ENCODE measurements at regions not wholly inside any gene's neighbourhood (a gene's known extent, or its start where the extent isn't known, plus 50 kb on each side); places are given as distances from the start of the nearest gene placed in this dataset.

DNA sequence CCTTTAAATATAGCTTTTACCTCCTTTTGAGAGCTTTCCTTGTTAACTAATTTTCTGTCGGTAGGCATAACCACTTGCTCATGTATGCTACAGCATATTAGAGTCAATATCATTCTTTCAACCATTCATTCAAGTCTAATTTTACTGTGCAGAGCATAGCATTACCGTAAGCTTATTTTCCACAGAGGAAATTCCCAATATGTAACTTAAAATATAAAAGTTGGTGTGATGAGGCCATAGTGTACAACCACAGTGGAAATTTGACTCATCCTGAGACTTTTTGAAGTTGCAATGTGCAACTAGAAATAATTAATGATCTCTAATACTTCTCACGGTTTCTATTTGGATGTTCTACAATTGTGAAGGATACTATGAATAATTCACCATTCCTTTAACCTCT is 80.6 kb upstream of the KLF6 start:
- Histone ChIP-seq H3K9me3 (no peaks in the 10 kb centered on the region), H3K4me1 (no peaks in the 10 kb centered on the region), H3K4me3 (ENCODE audit: low read depth, low read length) (no peak overlapping the region), H3K36me3 (no peaks in the 10 kb centered on the region), H3K27me3 (no peaks in the 10 kb centered on the region)
- DNase-seq, result no peak
- TF ChIP-seq, protein P1, sequence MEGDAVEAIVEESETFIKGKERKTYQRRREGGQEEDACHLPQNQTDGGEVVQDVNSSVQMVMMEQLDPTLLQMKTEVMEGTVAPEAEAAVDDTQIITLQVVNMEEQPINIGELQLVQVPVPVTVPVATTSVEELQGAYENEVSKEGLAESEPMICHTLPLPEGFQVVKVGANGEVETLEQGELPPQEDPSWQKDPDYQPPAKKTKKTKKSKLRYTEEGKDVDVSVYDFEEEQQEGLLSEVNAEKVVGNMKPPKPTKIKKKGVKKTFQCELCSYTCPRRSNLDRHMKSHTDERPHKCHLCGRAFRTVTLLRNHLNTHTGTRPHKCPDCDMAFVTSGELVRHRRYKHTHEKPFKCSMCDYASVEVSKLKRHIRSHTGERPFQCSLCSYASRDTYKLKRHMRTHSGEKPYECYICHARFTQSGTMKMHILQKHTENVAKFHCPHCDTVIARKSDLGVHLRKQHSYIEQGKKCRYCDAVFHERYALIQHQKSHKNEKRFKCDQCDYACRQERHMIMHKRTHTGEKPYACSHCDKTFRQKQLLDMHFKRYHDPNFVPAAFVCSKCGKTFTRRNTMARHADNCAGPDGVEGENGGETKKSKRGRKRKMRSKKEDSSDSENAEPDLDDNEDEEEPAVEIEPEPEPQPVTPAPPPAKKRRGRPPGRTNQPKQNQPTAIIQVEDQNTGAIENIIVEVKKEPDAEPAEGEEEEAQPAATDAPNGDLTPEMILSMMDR (IDR thresholded peaks at IDR 0.05; ENCODE audit: low read depth, low read length), result no peak

DNA sequence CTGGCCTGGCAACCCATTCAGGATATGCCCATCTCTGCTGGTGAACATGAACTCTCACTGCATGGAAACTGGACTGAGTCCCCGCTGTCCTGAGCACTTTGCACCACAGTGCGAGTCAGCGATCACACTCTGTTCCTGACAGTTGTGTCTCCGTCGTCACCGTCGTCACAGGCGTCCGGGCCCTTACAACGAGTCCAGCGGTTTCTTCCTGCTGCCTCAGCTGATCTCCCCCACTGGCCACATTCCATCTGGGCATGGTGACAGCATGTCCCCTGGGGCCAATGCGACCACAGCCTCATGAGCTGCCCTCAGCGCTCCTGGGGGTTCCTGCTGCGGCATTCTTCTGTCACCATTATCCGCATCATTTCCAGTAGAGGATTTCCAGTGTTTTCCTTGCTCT is 76.8 kb upstream of the KLF6 start:
- Histone ChIP-seq H3K27me3 (no peaks in the 10 kb centered on the region), H3K4me1 (no peaks in the 10 kb centered on the region), H3K4me3 (ENCODE audit: low read depth, low read length) (no peak overlapping the region), H3K36me3 (no peaks in the 10 kb centered on the region), H3K9me3 (no peaks in the 10 kb centered on the region)
- TF ChIP-seq, protein P1 (IDR thresholded peaks at IDR 0.05; ENCODE audit: low read depth, low read length), result no peak
- no peak for DNase-seq

DNA sequence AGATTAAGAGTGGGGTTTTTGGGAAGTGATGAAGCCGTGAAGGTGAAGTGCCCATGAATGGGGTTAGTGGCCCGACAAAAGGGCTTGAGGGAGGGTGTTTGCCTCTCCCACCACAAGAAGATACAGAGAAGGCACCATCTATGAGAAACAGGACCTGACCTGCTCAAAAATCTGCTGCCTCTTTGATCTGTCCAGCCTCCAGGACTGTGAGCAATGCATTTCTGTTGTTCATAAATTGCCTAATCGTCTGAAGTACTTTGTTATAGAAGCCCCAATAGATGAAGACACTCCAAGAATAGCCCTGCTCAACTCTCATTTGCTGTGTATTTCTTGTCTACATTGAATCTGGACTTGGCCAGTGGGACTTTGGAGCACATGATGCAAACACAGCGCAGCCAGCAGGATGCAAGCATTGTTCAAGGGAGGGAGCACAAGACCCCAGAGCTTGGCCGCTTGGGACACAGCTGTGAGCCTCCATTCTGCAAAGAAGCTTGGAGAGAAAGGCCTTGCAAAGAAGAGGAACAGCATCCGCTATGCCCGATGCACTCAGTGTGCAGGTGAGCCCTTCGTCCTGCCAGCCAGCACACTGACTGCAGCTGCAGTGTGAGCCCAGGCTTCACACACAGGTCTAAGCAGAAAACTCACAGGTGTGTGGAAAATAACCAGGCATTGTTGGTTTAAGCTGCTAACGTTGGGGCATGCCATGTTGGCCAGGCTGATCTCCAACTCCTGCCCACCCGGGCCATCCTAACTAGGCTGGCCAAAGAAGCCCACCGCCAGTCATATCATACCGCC is 73.2 kb upstream of the KLF6 start:
- no peaks in the 10 kb centered on the region for H3K4me1 ChIP-seq
- H3K4me3 ChIP-seq (ENCODE audit: low read depth, low read length), result no peak overlapping the region
- no peak for DNase-seq
- no peaks in the 10 kb centered on the region for H3K36me3 ChIP-seq
- TF ChIP-seq, protein P1 (IDR thresholded peaks at IDR 0.05; ENCODE audit: low read depth, low read length), result no peak
- H3K9me3 ChIP-seq, result no peaks in the 10 kb centered on the region
- H3K27me3 ChIP-seq, result no peaks in the 10 kb centered on the region

DNA sequence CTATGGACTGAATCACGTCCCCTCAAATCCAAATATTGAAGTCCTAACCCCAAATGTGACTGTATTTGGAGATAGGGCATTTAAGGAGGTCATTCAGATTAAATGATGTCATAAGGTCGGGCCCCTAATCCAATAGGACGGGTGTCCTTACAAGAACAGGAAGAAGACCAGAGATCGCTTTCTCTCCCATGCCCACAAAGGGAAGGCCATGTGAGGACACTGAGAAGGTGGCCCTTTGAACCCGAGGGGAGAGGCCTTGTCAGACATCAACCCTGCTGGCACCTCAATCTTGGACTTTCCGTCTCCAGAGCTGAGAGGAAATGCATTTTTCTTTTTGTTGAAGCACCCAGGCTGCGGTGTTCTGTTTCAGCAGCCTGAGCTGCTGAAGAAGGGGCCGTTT is 72.3 kb upstream of the KLF6 start:
- no peaks in the 10 kb centered on the region; the same call in 1 of the 2 replicates for H3K4me1 ChIP-seq
- TF ChIP-seq, protein P1 (IDR thresholded peaks at IDR 0.05; ENCODE audit: low read depth, low read length), result no peak
- H3K27me3 ChIP-seq, result no peaks in the 10 kb centered on the region

DNA sequence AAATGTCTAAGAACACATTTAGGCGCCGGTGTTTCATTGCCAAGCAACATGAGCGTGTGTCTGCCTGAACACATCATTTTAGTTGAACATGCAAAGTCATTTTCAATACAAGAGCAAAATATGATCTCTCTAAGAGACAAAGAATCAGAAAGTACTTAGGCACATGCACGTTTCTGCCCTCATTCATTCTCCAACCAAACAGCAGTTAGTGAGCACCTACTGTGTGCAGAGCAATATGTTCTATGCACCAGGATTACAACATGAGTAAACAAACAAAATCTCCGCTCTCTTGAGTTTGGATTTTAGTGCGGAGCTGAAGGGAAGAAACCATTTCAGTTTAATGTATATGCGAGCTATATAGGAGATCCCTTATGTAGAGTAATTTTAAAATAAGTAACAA is 71.6 kb upstream of the KLF6 start:
- H3K36me3 ChIP-seq, result no peaks in the 10 kb centered on the region
- no peaks in the 10 kb centered on the region for H3K9me3 ChIP-seq
- no peaks in the 10 kb centered on the region for H3K27me3 ChIP-seq
- H3K4me3 ChIP-seq (ENCODE audit: low read depth, low read length), result no peak overlapping the region
- no peaks in the 10 kb centered on the region; the same call in 1 of the 2 replicates for H3K4me1 ChIP-seq
- no peak for DNase-seq
- TF ChIP-seq, protein P1 (IDR thresholded peaks at IDR 0.05; ENCODE audit: low read depth, low read length), result no peak

More for the DNA sequence above, 72.3 kb upstream of the KLF6 start:
- no peaks in the 10 kb centered on the region for H3K9me3 ChIP-seq
- no peak overlapping the region for H3K4me3 ChIP-seq (ENCODE audit: low read depth, low read length)
- no peak for DNase-seq
- no peaks in the 10 kb centered on the region for H3K36me3 ChIP-seq

DNA sequence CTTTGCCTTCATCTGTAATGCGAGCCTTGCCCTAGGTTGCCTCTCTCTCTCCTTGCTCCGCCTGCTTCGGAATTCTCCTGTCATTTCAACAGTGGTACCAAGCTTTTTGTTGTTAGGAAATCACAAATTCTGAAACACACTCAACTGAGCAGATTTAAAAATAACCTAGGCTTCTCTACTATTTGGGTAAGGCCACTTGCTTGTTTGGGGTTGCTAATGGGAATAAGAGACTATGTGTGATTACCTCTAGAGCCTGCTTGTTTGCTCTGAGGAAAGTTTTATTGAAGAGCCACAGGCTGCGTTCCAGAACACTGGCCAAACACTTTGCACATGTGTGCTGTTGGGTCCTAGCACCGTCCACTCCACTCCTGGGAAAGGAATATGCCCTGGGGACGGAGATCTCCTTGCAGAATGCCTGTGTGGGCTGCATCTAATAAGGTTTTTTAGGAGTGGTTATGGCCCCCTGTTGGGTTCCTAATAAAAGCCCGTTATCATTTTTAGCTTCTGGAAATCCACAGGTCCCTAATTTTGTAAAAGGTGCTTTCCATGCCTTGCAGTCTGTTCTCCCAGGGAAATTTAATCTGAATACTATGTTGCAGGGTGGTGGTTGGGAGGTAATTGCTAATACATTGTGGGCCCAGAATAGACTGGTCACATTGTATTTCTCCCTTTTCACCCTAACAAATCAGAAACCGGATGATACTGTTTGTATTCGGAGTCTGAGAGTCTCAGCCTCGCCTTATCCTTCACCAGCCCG is 68.7 kb upstream of the KLF6 start:
- Histone ChIP-seq H3K27me3 (no peaks in the 10 kb centered on the region), H3K4me1 (no peaks in the 10 kb centered on the region; the same call in 1 of the 2 replicates), H3K9me3 (no peaks in the 10 kb centered on the region), H3K4me3 (ENCODE audit: low read depth, low read length) (no peak overlapping the region), H3K36me3 (no peaks in the 10 kb centered on the region)
- TF ChIP-seq, protein P1 (IDR thresholded peaks at IDR 0.05; ENCODE audit: low read depth, low read length), result no peak
- no peak for DNase-seq
